ENCODE measurements at regions not wholly inside any gene's neighbourhood (a gene's known extent, or its start where the extent isn't known, plus 50 kb on each side); places are given as distances from the start of the nearest gene placed in this dataset.

DNA sequence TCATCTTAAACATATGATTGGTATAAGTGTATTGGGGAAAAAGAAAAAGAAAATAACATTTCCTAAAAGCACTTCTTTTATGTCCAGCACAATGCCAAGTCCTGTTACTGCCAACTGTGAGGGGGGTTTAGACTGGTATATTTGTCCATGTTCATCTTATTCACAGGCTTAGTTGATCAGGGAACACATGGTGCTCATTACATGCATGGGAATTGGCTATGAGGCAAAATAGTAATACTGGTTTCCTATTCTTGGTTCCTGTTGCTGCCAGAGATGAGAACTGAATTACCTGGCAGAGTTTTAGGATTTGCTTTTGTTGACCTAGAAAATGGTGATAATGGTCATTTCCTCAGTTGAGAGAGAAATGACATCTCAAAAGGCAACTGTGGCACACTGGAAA is 398.8 kb downstream of the DUSP10 start:
- H3K9me3 ChIP-seq (ENCODE audit: control extremely low read depth in 1 of 3, control insufficient read depth in 2 of 3, insufficient read depth in 1 of 3, low read length in 2 of 3) = no peaks in the 10 kb centered on the region
- H3K4me3 ChIP-seq (ENCODE audit: control extremely low read depth in 1 of 5, extremely low read depth in 1 of 5, insufficient read depth in 1 of 5, low read depth in 2 of 5, low read length in 4 of 5) = no peak overlapping the region
- no peaks in the 10 kb centered on the region for H3K36me3 ChIP-seq (replicated peaks in 1 of 2; ENCODE audit: control extremely low read depth in 1 of 2, control insufficient read depth in 1 of 2, extremely low read depth in 1 of 2, insufficient read depth in 2 of 2, low read length in 1 of 2)
- Mint-ChIP-seq H3K4me3 (no peak overlapping the region), H3K27ac (no peak overlapping the region), H3K27me3 (peaks cover 20% of the 10 kb centered on the region), H3K4me1 (no peaks in the 10 kb centered on the region), H3K9me3 (ENCODE audit: insufficient read depth) (no peaks in the 10 kb centered on the region)
- H3K9ac ChIP-seq (ENCODE audit: low read length) = no peak overlapping the region
- no peaks in the 10 kb centered on the region for H4K20me1 ChIP-seq (ENCODE audit: control insufficient read depth, insufficient read depth, low read length, poor library complexity, severe bottlenecking)
- H3K27ac ChIP-seq (ENCODE audit: low read length in 2 of 2) = no peak overlapping the region
- H3K4me1 ChIP-seq (ENCODE audit: control insufficient read depth in 2 of 2, insufficient read depth in 2 of 2, low read length in 2 of 2) = no peaks in the 10 kb centered on the region
- DNase-seq = no peak
- ATAC-seq (ENCODE audit: low read depth) = no peak
- ChIA-PET CTCF (no interaction called here), POLR2A (no interaction called here)
- intact Hi-C loops (cut with micrococcal nuclease) = no loop called here
- H2AFZ ChIP-seq (ENCODE audit: insufficient read depth, low read depth, low read length, poor library complexity, severe bottlenecking) = no peak overlapping the region
- H3K27me3 ChIP-seq (replicated peaks in 1 of 4; ENCODE audit: control extremely low read depth in 1 of 4, control insufficient read depth in 3 of 4, insufficient read depth in 4 of 4, low read length in 3 of 4) = no peaks in the 10 kb centered on the region
- no peak overlapping the region for H3K4me2 ChIP-seq (replicated peaks; ENCODE audit: low read depth, low read length, poor library complexity, severe bottlenecking)
- no peak for TF ChIP-seq EZH2 (IDR thresholded peaks at IDR 0.05; ENCODE audit: borderline replicate concordance, insufficient read depth, low read depth, low read length, poor library complexity, severe bottlenecking)
- TF ChIP-seq, protein P1, sequence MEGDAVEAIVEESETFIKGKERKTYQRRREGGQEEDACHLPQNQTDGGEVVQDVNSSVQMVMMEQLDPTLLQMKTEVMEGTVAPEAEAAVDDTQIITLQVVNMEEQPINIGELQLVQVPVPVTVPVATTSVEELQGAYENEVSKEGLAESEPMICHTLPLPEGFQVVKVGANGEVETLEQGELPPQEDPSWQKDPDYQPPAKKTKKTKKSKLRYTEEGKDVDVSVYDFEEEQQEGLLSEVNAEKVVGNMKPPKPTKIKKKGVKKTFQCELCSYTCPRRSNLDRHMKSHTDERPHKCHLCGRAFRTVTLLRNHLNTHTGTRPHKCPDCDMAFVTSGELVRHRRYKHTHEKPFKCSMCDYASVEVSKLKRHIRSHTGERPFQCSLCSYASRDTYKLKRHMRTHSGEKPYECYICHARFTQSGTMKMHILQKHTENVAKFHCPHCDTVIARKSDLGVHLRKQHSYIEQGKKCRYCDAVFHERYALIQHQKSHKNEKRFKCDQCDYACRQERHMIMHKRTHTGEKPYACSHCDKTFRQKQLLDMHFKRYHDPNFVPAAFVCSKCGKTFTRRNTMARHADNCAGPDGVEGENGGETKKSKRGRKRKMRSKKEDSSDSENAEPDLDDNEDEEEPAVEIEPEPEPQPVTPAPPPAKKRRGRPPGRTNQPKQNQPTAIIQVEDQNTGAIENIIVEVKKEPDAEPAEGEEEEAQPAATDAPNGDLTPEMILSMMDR (IDR thresholded peaks at IDR 0.05) = no peak
- H3K79me2 ChIP-seq (ENCODE audit: control insufficient read depth, insufficient read depth, low read length) = no peaks in the 10 kb centered on the region

GRCh38 chr1:221343607-221344006 is 398.3 kb downstream of the DUSP10 start:
- Histone ChIP-seq H4K20me1 (ENCODE audit: control insufficient read depth, insufficient read depth, low read length, poor library complexity, severe bottlenecking) (no peaks in the 10 kb centered on the region), H3K36me3 (replicated peaks in 1 of 2; ENCODE audit: control extremely low read depth in 1 of 2, control insufficient read depth in 1 of 2, extremely low read depth in 1 of 2, insufficient read depth in 2 of 2, low read length in 1 of 2) (no peaks in the 10 kb centered on the region), H3K4me2 (replicated peaks; ENCODE audit: low read depth, low read length, poor library complexity, severe bottlenecking) (no peak overlapping the region), H3K4me3 (ENCODE audit: control extremely low read depth in 1 of 5, extremely low read depth in 1 of 5, insufficient read depth in 1 of 5, low read depth in 2 of 5, low read length in 4 of 5) (no peak overlapping the region), H3K4me1 (ENCODE audit: control insufficient read depth in 2 of 2, insufficient read depth in 2 of 2, low read length in 2 of 2) (no peaks in the 10 kb centered on the region), H3K9me3 (ENCODE audit: control extremely low read depth in 1 of 3, control insufficient read depth in 2 of 3, insufficient read depth in 1 of 3, low read length in 2 of 3) (no peaks in the 10 kb centered on the region), H3K79me2 (ENCODE audit: control insufficient read depth, insufficient read depth, low read length) (no peaks in the 10 kb centered on the region), H3K27ac (ENCODE audit: low read length in 2 of 2) (no peak overlapping the region), H3K9ac (ENCODE audit: low read length) (no peak overlapping the region), H2AFZ (ENCODE audit: insufficient read depth, low read depth, low read length, poor library complexity, severe bottlenecking) (no peak overlapping the region), H3K27me3 (replicated peaks in 1 of 4; ENCODE audit: control extremely low read depth in 1 of 4, control insufficient read depth in 3 of 4, insufficient read depth in 4 of 4, low read length in 3 of 4) (no peaks in the 10 kb centered on the region)
- 100% methylated on average over 2 of the region's 3 CpGs for WGBS (ENCODE audit: insufficient coverage)
- intact Hi-C loops (cut with micrococcal nuclease) = no loop called here
- H3K4me3 Mint-ChIP-seq = no peak overlapping the region
- CTCF ChIA-PET = no interaction called here
- ATAC-seq (ENCODE audit: low read depth) (no peak), DNase-seq (no peak)
- peaks cover 24% of the 10 kb centered on the region for H3K27me3 Mint-ChIP-seq
- no peak overlapping the region for H3K27ac Mint-ChIP-seq
- TF ChIP-seq, protein P1 (IDR thresholded peaks at IDR 0.05) = no peak
- TF ChIP-seq EZH2 (IDR thresholded peaks at IDR 0.05; ENCODE audit: borderline replicate concordance, insufficient read depth, low read depth, low read length, poor library complexity, severe bottlenecking) = no peak
- no peaks in the 10 kb centered on the region for H3K4me1 Mint-ChIP-seq
- H3K9me3 Mint-ChIP-seq (ENCODE audit: insufficient read depth) = no peaks in the 10 kb centered on the region
- POLR2A ChIA-PET = no interaction called here

All from B cell (primary cell).